ENCODE measurements at regions not wholly inside any gene's neighbourhood (a gene's known extent, or its start where the extent isn't known, plus 50 kb on each side); places are given as distances from the start of the nearest gene placed in this dataset.
"Not testable (repeated sequence)": the region's sequence is repeated elsewhere in the genome, so short reads cannot be mapped to it uniquely, and the experiment has no call there.

- DNase-seq: not testable (repeated sequence)
Measured at GRCh38 chr2:113386780-113387433, 50.6 kb upstream of the ZNG1B start.

- not testable (repeated sequence) for DNase-seq
Measured at GRCh38 chr2:113379621-113380020, 57.9 kb upstream of the ZNG1B start.

- DNase-seq: no peak
Measured at GRCh38 chr2:113376913-113377445, 60.5 kb upstream of the ZNG1B start.

- no peak for DNase-seq
Measured at GRCh38 chr2:113376253-113376912, 61.1 kb upstream of the ZNG1B start.

GRCh38 chr2:113374857-113375256 lies 62.6 kb upstream of the ZNG1B start:
- DNase-seq: not testable (repeated sequence)

GRCh38 chr2:113372258-113372834 lies 65.1 kb upstream of the ZNG1B start:
- not testable (repeated sequence) for DNase-seq

- no peak for DNase-seq
Measured at GRCh38 chr2:113370478-113371091, 66.9 kb upstream of the ZNG1B start.

GRCh38 chr2:113370030-113370429 lies 67.5 kb upstream of the ZNG1B start:
- DNase-seq: no peak

- not testable (repeated sequence) for DNase-seq
Measured at GRCh38 chr2:113368581-113368980, 68.9 kb upstream of the ZNG1B start.

- DNase-seq: not testable (repeated sequence)
Measured at GRCh38 chr2:113366821-113367220, 70.7 kb upstream of the ZNG1B start.

GRCh38 chr2:113365791-113366190 lies 71.7 kb upstream of the ZNG1B start:
- not testable (repeated sequence) for DNase-seq

- not testable (repeated sequence) for DNase-seq
Measured at GRCh38 chr2:113365290-113365689, 72.2 kb upstream of the ZNG1B start.

GRCh38 chr2:113361051-113361450 lies 76.4 kb upstream of the ZNG1B start:
- peak; percentile 33 for DNase-seq

GRCh38 chr2:113357071-113357470 lies 78.3 kb upstream of the PAX8 start:
- no peak for DNase-seq

- DNase-seq: peak; percentile 79
Measured at GRCh38 chr2:113356284-113356683, 77.6 kb upstream of the PAX8 start.

GRCh38 chr2:113355339-113356015 lies 76.8 kb upstream of the PAX8 start:
- peak; percentile 81 for DNase-seq

- DNase-seq: no peak
Measured at GRCh38 chr2:113351375-113352355, 72.9 kb upstream of the PAX8 start.

GRCh38 chr2:113343800-113344199 lies 65.1 kb upstream of the PAX8 start:
- DNase-seq: not testable (repeated sequence)

- no peak for DNase-seq
Measured at GRCh38 chr2:113342650-113343049, 63.9 kb upstream of the PAX8 start.

- DNase-seq: not testable (repeated sequence)
Measured at GRCh38 chr2:113341870-113342253, 63.1 kb upstream of the PAX8 start.

GRCh38 chr2:113341191-113341869 lies 62.6 kb upstream of the PAX8 start:
- no peak for DNase-seq
